Upper lobe of left lung (tissue), 6 donors: ENCODE measurements at regions not wholly inside any gene's neighbourhood (a gene's known extent, or its start where the extent isn't known, plus 50 kb on each side); places are given as distances from the start of the nearest gene placed in this dataset.
A peak's percentile ranks its signal among the peaks of the same experiment; 100 is the strongest.

Source experiments
- ATAC-seq, 2 donors: fragments of 200-7000 bp; cut with Tn5 transposase; one replicate each; pipeline ENCODE4 v1.9.1; 2022; ENCODE audit warnings: mild to moderate bottlenecking in 2 of 2, moderate library complexity in 2 of 2; ENCODE audit not compliant: low FRiP score in 2 of 2
- DNase-seq, 2 donors: peaks; one replicate each; pipeline ENCODE4 v3.0.0-alpha.2; 2019 to 2020
- H3K27ac ChIP-seq, 4 donors: fragments of 200-600 bp; sonication (generic); one replicate each; pipeline ENCODE4 v1.5.1; 2016 to 2019
- H3K27me3 ChIP-seq, 4 donors: fragments of 200-600 bp; sonication (generic); one replicate each; pipeline ENCODE4 v1.5.1; 2017 to 2019
- H3K36me3 ChIP-seq, 4 donors: fragments of 200-600 bp; sonication (generic); one replicate each; pipeline ENCODE4 v1.5.1; 2016 to 2019
- H3K4me1 ChIP-seq, 4 donors: fragments of 200-600 bp; sonication (generic); one replicate each; pipeline ENCODE4 v1.5.1; 2018 to 2019
- H3K4me3 ChIP-seq, 4 donors: fragments of 200-600 bp; sonication (generic); one replicate each; pipeline ENCODE4 v1.5.1; 2017 to 2019; ENCODE audit warnings: mild to moderate bottlenecking in 2 of 4, moderate library complexity in 1 of 4
- H3K9me3 ChIP-seq, 4 donors: fragments of 200-600 bp; sonication (generic); one replicate each; pipeline ENCODE4 v1.5.1; 2018 to 2019
- CTCF ChIP-seq, 6 experiments: fragments of 450-650 bp in 4 of 6; fragments of 200-600 bp in 2 of 6; sonication (generic) in 2 of 6; IDR thresholded peaks; one replicate each; pipeline ENCODE4 v1.5.1; 2016 to 2019; ENCODE audit warnings: antibody characterized with exemption in 6 of 6
- EP300 ChIP-seq, 4 donors: sonication (generic); formaldehyde crosslinking; IDR thresholded peaks; one replicate each; pipeline ENCODE4 v1.5.1; 2017; ENCODE audit warnings: antibody characterized with exemption in 4 of 4, control low read depth in 2 of 4
- POLR2A ChIP-seq, 4 donors: fragments of 450-650 bp; IDR thresholded peaks; one replicate each; pipeline ENCODE4 v1.5.1; 2016 to 2017; ENCODE audit warnings: antibody characterized with exemption in 4 of 4, mild to moderate bottlenecking in 2 of 4
- POLR2AphosphoS5 ChIP-seq, 2 donors: sonication (generic); formaldehyde crosslinking; IDR thresholded peaks; one replicate each; pipeline ENCODE4 v1.5.1; 2017; ENCODE audit warnings: antibody characterized with exemption in 2 of 2
- WGBS, 2 donors: methylation state at CpG; one replicate each; pipeline ENCODE4 v1.1.5; 2017 to 2018; 5-methylcytosine and 5-hydroxymethylcytosine counted together
- donor health status: DM: no; HTN: no; CAD: no; lungs with moderate emphysema.
- donor health status: DM: no; HTN: yes; CAD: no; lungs with severe emphysema.

GRCh38 chr15:85858586-85859375 is 64.1 kb upstream of the KLHL25 start:
- Histone ChIP-seq H3K9me3 (no peaks in the 10 kb centered on the region), H3K27ac (no peak overlapping the region), H3K36me3 (no peaks in the 10 kb centered on the region), H3K4me3 (no peak overlapping the region), H3K27me3 (no peaks in the 10 kb centered on the region), H3K4me1 (peaks cover 0 to 6% (median 0%) of the 10 kb centered on the region in 4 donors)
- ATAC-seq (peak; percentile 88), DNase-seq (peak; percentile 59 to 78)
- WGBS, 2 donors, result 7 to 16% methylated on average over 11 to 19 of the region's 19 CpGs
- peak; percentile 46 to 82 (median 74) for TF ChIP-seq CTCF (IDR thresholded peaks at IDR 0.05)
- no peak for TF ChIP-seq POLR2A (IDR thresholded peaks at IDR 0.05)

GRCh38 chr15:85859671-85860070 is 64.9 kb upstream of the KLHL25 start:
- TF ChIP-seq EP300 (IDR thresholded peaks at IDR 0.05), result no peak
- TF ChIP-seq POLR2AphosphoS5 (IDR thresholded peaks at IDR 0.05), result no peak
- TF ChIP-seq CTCF (IDR thresholded peaks at IDR 0.05), result no peak
- TF ChIP-seq POLR2A (IDR thresholded peaks at IDR 0.05), result no peak
- no peaks in the 10 kb centered on the region for H3K27me3 ChIP-seq
- no peak for DNase-seq

GRCh38 chr15:85860394-85861161 is 65.9 kb upstream of the KLHL25 start:
- DNase-seq, result no peak
- Histone ChIP-seq H3K4me1 (peaks cover 0 to 6% (median 0%) of the 10 kb centered on the region in 4 donors), H3K9me3 (no peaks in the 10 kb centered on the region), H3K27ac (no peak overlapping the region), H3K27me3 (no peaks in the 10 kb centered on the region), H3K36me3 (no peaks in the 10 kb centered on the region), H3K4me3 (no peak overlapping the region)
- no peak for ATAC-seq
- TF ChIP-seq EP300 (IDR thresholded peaks at IDR 0.05), result no peak
- no peak for TF ChIP-seq POLR2AphosphoS5 (IDR thresholded peaks at IDR 0.05)
- no peak for TF ChIP-seq POLR2A (IDR thresholded peaks at IDR 0.05)
- no peak for TF ChIP-seq CTCF (IDR thresholded peaks at IDR 0.05)
- WGBS, 2 donors, result 79 to 85% methylated on average over 17 of the region's 17 CpGs

More at GRCh38 chr15:85859671-85860070, 64.9 kb upstream of the KLHL25 start:
- no peak for ATAC-seq
- Histone ChIP-seq H3K4me3 (no peak overlapping the region), H3K27ac (no peak overlapping the region), H3K36me3 (no peaks in the 10 kb centered on the region), H3K9me3 (no peaks in the 10 kb centered on the region), H3K4me1 (peaks cover 0 to 6% (median 0%) of the 10 kb centered on the region in 4 donors)
- 52 to 93% methylated on average over 3 of the region's 3 CpGs for WGBS, 2 donors

GRCh38 chr15:85865070-85865684 is 70.5 kb upstream of the KLHL25 start:
- Histone ChIP-seq H3K4me3 (no peak overlapping the region), H3K27ac (no peak overlapping the region), H3K4me1 (no peaks in the 10 kb centered on the region), H3K27me3 (no peaks in the 10 kb centered on the region), H3K9me3 (no peaks in the 10 kb centered on the region), H3K36me3 (no peaks in the 10 kb centered on the region)
- peak in 1 of 2 donors; percentile 59 for ATAC-seq
- WGBS, 2 donors, result 12 to 16% methylated on average over 6 of the region's 6 CpGs
- no peak for TF ChIP-seq EP300 (IDR thresholded peaks at IDR 0.05)
- peak in 4 of 6 experiments; percentile 22 to 50 (median 38) for TF ChIP-seq CTCF (IDR thresholded peaks at IDR 0.05)
- DNase-seq, result peak in 1 of 2 donors; percentile 26
